ENCODE measurements at regions not wholly inside any gene's neighbourhood (a gene's known extent, or its start where the extent isn't known, plus 50 kb on each side); places are given as distances from the start of the nearest gene placed in this dataset.
A peak's percentile ranks its signal among the peaks of the same experiment; 100 is the strongest.

GRCh38 chr4:159428293-159428692 is 325.4 kb downstream of the RAPGEF2 start:
- no peaks in the 10 kb centered on the region for H3K79me2 ChIP-seq (ENCODE audit: control insufficient read depth, insufficient read depth, low read length)
- no peak for FAIRE-seq
- DNase-seq (ENCODE audit: low read depth, low spot score): no peak
- H2AFZ ChIP-seq (ENCODE audit: control insufficient read depth, low read length): no peak overlapping the region
- dilution Hi-C loops (cut with MboI; ENCODE audit: extremely low pct_ligation_motif_present, low sequenced_read_pairs): no loop called here
- no peaks in the 10 kb centered on the region for H3K36me3 ChIP-seq (ENCODE audit: control insufficient read depth in 2 of 2, extremely low read depth in 1 of 2, insufficient read depth in 2 of 2, low read length in 2 of 2)
- no peaks in the 10 kb centered on the region for H3K9me1 ChIP-seq (ENCODE audit: control insufficient read depth, extremely low read depth, insufficient read depth, low read length)
- no peak overlapping the region for H3K4me3 ChIP-seq (ENCODE audit: control insufficient read depth in 2 of 3, extremely low read depth in 1 of 3, insufficient read depth in 2 of 3, low read depth in 1 of 3, low read length in 3 of 3)
- no peaks in the 10 kb centered on the region for H3K27me3 ChIP-seq (ENCODE audit: control insufficient read depth, extremely low read depth, insufficient read depth, low read length)
- peaks cover 11% of the 10 kb centered on the region for H3K4me1 ChIP-seq (ENCODE audit: control insufficient read depth, extremely low read depth, insufficient read depth, low read length)
- no peaks in the 10 kb centered on the region for H3K9me3 ChIP-seq (ENCODE audit: control insufficient read depth, low read depth, low read length)
- H4K20me1 ChIP-seq (ENCODE audit: control insufficient read depth, extremely low read depth, insufficient read depth, low read length): no peaks in the 10 kb centered on the region
- no peak for TF ChIP-seq CTCF (optimal IDR thresholded peaks at IDR 0.05 in 1 of 3, IDR thresholded peaks at IDR 0.05 in 1 of 3, conservative IDR thresholded peaks at IDR 0.05 in 1 of 3; ENCODE audit: extremely low read depth in 1 of 3, insufficient read depth in 2 of 3, low read length in 3 of 3)
- TF ChIP-seq EZH2 (IDR thresholded peaks at IDR 0.05; ENCODE audit: low read length): no peak
- no peak overlapping the region for H3K4me2 ChIP-seq (ENCODE audit: control insufficient read depth, extremely low read depth, insufficient read depth, low read depth, low read length)
- H3K27ac ChIP-seq (ENCODE audit: control insufficient read depth, insufficient read depth, low read length): no peak overlapping the region
- no peak overlapping the region for H3K9ac ChIP-seq (ENCODE audit: control insufficient read depth, extremely low read depth, insufficient read depth, low read length)

- no peaks in the 10 kb centered on the region for H3K9me1 ChIP-seq (ENCODE audit: control insufficient read depth, extremely low read depth, insufficient read depth, low read length)
- peak overlapping the region; percentile 66 for H2AFZ ChIP-seq (ENCODE audit: control insufficient read depth, low read length)
- H3K9ac ChIP-seq (ENCODE audit: control insufficient read depth, extremely low read depth, insufficient read depth, low read length): no peak overlapping the region
- peaks cover 19% of the 10 kb centered on the region for H3K4me1 ChIP-seq (ENCODE audit: control insufficient read depth, extremely low read depth, insufficient read depth, low read length)
- FAIRE-seq (no peak), DNase-seq (ENCODE audit: low read depth, low spot score) (no peak)
- H3K4me2 ChIP-seq (ENCODE audit: control insufficient read depth, extremely low read depth, insufficient read depth, low read depth, low read length): peak overlapping the region; percentile 40
- H3K27me3 ChIP-seq (ENCODE audit: control insufficient read depth, extremely low read depth, insufficient read depth, low read length): no peaks in the 10 kb centered on the region
- H3K36me3 ChIP-seq (ENCODE audit: control insufficient read depth in 2 of 2, extremely low read depth in 1 of 2, insufficient read depth in 2 of 2, low read length in 2 of 2): no peaks in the 10 kb centered on the region
- peak overlapping the region in 1 of 3 experiments; percentile 11 for H3K4me3 ChIP-seq (ENCODE audit: control insufficient read depth in 2 of 3, extremely low read depth in 1 of 3, insufficient read depth in 2 of 3, low read depth in 1 of 3, low read length in 3 of 3)
- no peak for TF ChIP-seq CTCF (optimal IDR thresholded peaks at IDR 0.05 in 1 of 3, IDR thresholded peaks at IDR 0.05 in 1 of 3, conservative IDR thresholded peaks at IDR 0.05 in 1 of 3; ENCODE audit: extremely low read depth in 1 of 3, insufficient read depth in 2 of 3, low read length in 3 of 3)
- no peak for TF ChIP-seq EZH2 (IDR thresholded peaks at IDR 0.05; ENCODE audit: low read length)
- no peaks in the 10 kb centered on the region for H3K9me3 ChIP-seq (ENCODE audit: control insufficient read depth, low read depth, low read length)
- H4K20me1 ChIP-seq (ENCODE audit: control insufficient read depth, extremely low read depth, insufficient read depth, low read length): no peaks in the 10 kb centered on the region
- dilution Hi-C loops (cut with MboI; ENCODE audit: extremely low pct_ligation_motif_present, low sequenced_read_pairs): no loop called here
- no peaks in the 10 kb centered on the region for H3K79me2 ChIP-seq (ENCODE audit: control insufficient read depth, insufficient read depth, low read length)
- no peak overlapping the region for H3K27ac ChIP-seq (ENCODE audit: control insufficient read depth, insufficient read depth, low read length)
These were observed 326.3 kb downstream of the RAPGEF2 start for GRCh38 chr4:159428975-159429692.

Data from keratinocyte (primary cell).